AG04449 (cell line): ENCODE measurements at regions not wholly inside any gene's neighbourhood (a gene's known extent, or its start where the extent isn't known, plus 50 kb on each side); places are given as distances from the start of the nearest gene placed in this dataset.

Experiments
- CTCF ChIA-PET: fragments of 350-600 bp; formaldehyde crosslinking; extraction: SDS; loops from one replicate; lab custom pipeline; 2021; ENCODE audit warnings: antibody characterized with exemption; lab: Yijun Ruan, JAX
- POLR2A ChIA-PET: fragments of 400-600, 350-600 bp; formaldehyde crosslinking; extraction: SDS; loops from one replicate; lab custom pipeline; 2020; ENCODE audit warnings: antibody characterized with exemption, inconsistent platforms; lab: Yijun Ruan, JAX
- DNase-seq: peaks from one replicate; pipeline ENCODE4 v3.0.0-alpha.2; 2010; ENCODE audit warnings: low read depth, low spot score
- H3K4me3 ChIP-seq: 2 replicates; pipeline ENCODE4 v1.5.1; 2011; ENCODE audit warnings: low read depth, mild to moderate bottlenecking, control low read depth, low read length
- CTCF ChIP-seq: IDR thresholded peaks from one replicate; pipeline ENCODE4 v1.5.1; 2011; ENCODE audit warnings: mild to moderate bottlenecking, moderate library complexity, low read length, control low read depth, inconsistent platforms; ENCODE audit not compliant: insufficient read depth; ENCODE audit errors: missing control alignments

- CTCF ChIA-PET: no interaction called here
- no peak overlapping the region for H3K4me3 ChIP-seq
- no peak for TF ChIP-seq CTCF
- POLR2A ChIA-PET: no interaction called here
- no peak for DNase-seq
Measured at GRCh38 chr16:51722467-51722866, 571.4 kb upstream of the SALL1 start.

- no peak for DNase-seq
- no peak for TF ChIP-seq CTCF
- POLR2A ChIA-PET: no interaction called here
- CTCF ChIA-PET: no interaction called here
- H3K4me3 ChIP-seq: no peak overlapping the region
Measured at GRCh38 chr16:51719376-51719775, 568.3 kb upstream of the SALL1 start.

- no peak for DNase-seq
- ChIA-PET POLR2A (no interaction called here), CTCF (no interaction called here)
- H3K4me3 ChIP-seq: no peak overlapping the region
- TF ChIP-seq CTCF: no peak
Measured at GRCh38 chr16:51716195-51716594, 565.1 kb upstream of the SALL1 start.

GRCh38 chr16:51713502-51713901 is 562.4 kb upstream of the SALL1 start:
- CTCF ChIA-PET: no interaction called here
- TF ChIP-seq CTCF: no peak
- DNase-seq: no peak
- POLR2A ChIA-PET: no interaction called here
- no peak overlapping the region for H3K4me3 ChIP-seq

GRCh38 chr16:51710905-51711563 is 560.0 kb upstream of the SALL1 start:
- no peak for DNase-seq
- ChIA-PET CTCF (no interaction called here), POLR2A (no interaction called here)
- TF ChIP-seq CTCF: no peak
- H3K4me3 ChIP-seq: no peak overlapping the region

GRCh38 chr16:51710186-51710585 is 559.1 kb upstream of the SALL1 start:
- no peak for DNase-seq
- no peak for TF ChIP-seq CTCF
- CTCF ChIA-PET: no interaction called here
- H3K4me3 ChIP-seq: no peak overlapping the region
- POLR2A ChIA-PET: no interaction called here
